ENCODE measurements at regions not wholly inside any gene's neighbourhood (a gene's known extent, or its start where the extent isn't known, plus 50 kb on each side); places are given as distances from the start of the nearest gene placed in this dataset.

DNA sequence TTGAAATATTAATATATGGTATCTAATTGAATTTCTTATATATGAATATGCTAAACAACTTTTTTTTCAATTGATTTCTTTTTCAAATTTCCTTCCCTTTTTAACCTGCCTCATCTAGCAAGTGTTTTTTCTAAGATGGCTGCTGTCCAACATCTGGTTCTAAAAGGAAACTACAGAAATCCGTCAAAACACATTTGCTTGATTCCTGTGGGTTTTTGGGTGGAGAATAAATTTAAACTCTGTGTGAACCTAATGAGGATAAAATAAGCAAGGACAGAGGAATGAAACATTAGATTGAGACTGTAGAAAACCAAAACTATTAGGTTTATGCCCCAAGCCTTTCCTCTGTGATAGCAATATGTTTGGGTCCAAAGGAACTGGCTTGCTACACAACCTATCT, 75.5 kb upstream of the STARD3NL start:
- Histone ChIP-seq H3K36me3 (no peaks in the 10 kb centered on the region), H3K4me3 (no peak overlapping the region), H3K27me3 (no peaks in the 10 kb centered on the region), H3K27ac (no peak overlapping the region), H3K4me2 (no peak overlapping the region), H3K4me1 (no peaks in the 10 kb centered on the region), H3K9me3 (ENCODE audit: low read depth) (no peaks in the 10 kb centered on the region), H4K20me1 (ENCODE audit: low read depth) (no peaks in the 10 kb centered on the region), H3K79me2 (ENCODE audit: low read depth) (no peaks in the 10 kb centered on the region), H3F3A (ENCODE audit: low read depth) (no peaks in the 10 kb centered on the region), H3K9ac (no peak overlapping the region), H2AFZ (replicated peaks) (no peak overlapping the region)
- DNase-seq (ENCODE audit: low spot score) = no peak
- H3K4me3 Mint-ChIP-seq = no peak overlapping the region
- no peak overlapping the region for H3K27ac Mint-ChIP-seq
- H3K4me1 Mint-ChIP-seq = no peaks in the 10 kb centered on the region
- H3K36me3 Mint-ChIP-seq = no peaks in the 10 kb centered on the region
- TF ChIP-seq EZH2phosphoT487 (IDR thresholded peaks at IDR 0.05) (no peak), CTCF (IDR thresholded peaks at IDR 0.05) (no peak), EZH2 (IDR thresholded peaks at IDR 0.05) (no peak)
- H3K9me3 Mint-ChIP-seq = peaks cover 20% of the 10 kb centered on the region
- H3K27me3 Mint-ChIP-seq (ENCODE audit: insufficient read depth, low read depth) = no peaks in the 10 kb centered on the region

- Histone ChIP-seq H2AFZ (replicated peaks) (peak overlapping the region; percentile 23), H3K4me1 (no peaks in the 10 kb centered on the region), H3K9me3 (ENCODE audit: low read depth) (no peaks in the 10 kb centered on the region), H3K4me2 (no peak overlapping the region), H3F3A (ENCODE audit: low read depth) (no peaks in the 10 kb centered on the region), H3K79me2 (ENCODE audit: low read depth) (no peaks in the 10 kb centered on the region), H3K27me3 (no peaks in the 10 kb centered on the region), H4K20me1 (ENCODE audit: low read depth) (no peaks in the 10 kb centered on the region), H3K36me3 (no peaks in the 10 kb centered on the region), H3K9ac (no peak overlapping the region), H3K4me3 (no peak overlapping the region), H3K27ac (no peak overlapping the region)
- no peaks in the 10 kb centered on the region for H3K4me1 Mint-ChIP-seq
- no peak overlapping the region for H3K27ac Mint-ChIP-seq
- no peaks in the 10 kb centered on the region for H3K9me3 Mint-ChIP-seq
- no peaks in the 10 kb centered on the region for H3K36me3 Mint-ChIP-seq
- TF ChIP-seq EZH2 (IDR thresholded peaks at IDR 0.05) (no peak), CTCF (IDR thresholded peaks at IDR 0.05) (peak; percentile 73), EZH2phosphoT487 (IDR thresholded peaks at IDR 0.05) (no peak)
- H3K4me3 Mint-ChIP-seq = no peak overlapping the region
- peak; percentile 58 for DNase-seq (ENCODE audit: low spot score)
- no peaks in the 10 kb centered on the region for H3K27me3 Mint-ChIP-seq (ENCODE audit: insufficient read depth, low read depth)
These were observed 72.1 kb upstream of the STARD3NL start for GRCh38 chr7:38105874-38106483.

DNA sequence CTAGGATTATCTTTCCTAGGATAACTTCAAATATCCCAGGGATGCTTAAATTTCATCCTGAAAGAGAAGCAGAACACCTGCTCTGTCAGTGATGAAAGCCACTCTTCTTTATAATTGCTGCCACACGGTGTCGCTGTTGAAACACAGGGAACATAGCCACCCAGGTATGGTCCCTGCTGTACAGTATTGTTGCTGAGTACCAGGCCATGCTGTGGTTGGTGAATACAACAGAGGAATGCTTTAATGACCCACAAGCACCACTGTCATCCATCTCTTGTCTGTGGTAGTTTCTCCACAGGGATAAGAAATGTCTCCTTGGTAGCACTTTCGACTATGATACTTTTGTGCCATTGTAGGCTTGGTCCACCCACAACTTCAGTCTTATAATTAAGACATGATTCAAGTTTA, 70.6 kb upstream of the STARD3NL start:
- TF ChIP-seq EZH2 (IDR thresholded peaks at IDR 0.05) (no peak), CTCF (IDR thresholded peaks at IDR 0.05) (peak; percentile 94), EZH2phosphoT487 (IDR thresholded peaks at IDR 0.05) (no peak)
- Histone ChIP-seq H3K9me3 (ENCODE audit: low read depth) (no peaks in the 10 kb centered on the region), H3K79me2 (ENCODE audit: low read depth) (no peaks in the 10 kb centered on the region), H4K20me1 (ENCODE audit: low read depth) (no peaks in the 10 kb centered on the region), H3K4me1 (no peaks in the 10 kb centered on the region), H3F3A (ENCODE audit: low read depth) (no peaks in the 10 kb centered on the region), H3K4me3 (no peak overlapping the region), H3K9ac (no peak overlapping the region), H3K36me3 (no peaks in the 10 kb centered on the region), H3K4me2 (no peak overlapping the region), H3K27me3 (no peaks in the 10 kb centered on the region), H3K27ac (no peak overlapping the region), H2AFZ (replicated peaks) (no peak overlapping the region)
- Mint-ChIP-seq H3K4me3 (no peak overlapping the region), H3K4me1 (no peaks in the 10 kb centered on the region), H3K36me3 (no peaks in the 10 kb centered on the region), H3K27me3 (ENCODE audit: insufficient read depth, low read depth) (no peaks in the 10 kb centered on the region), H3K9me3 (no peaks in the 10 kb centered on the region), H3K27ac (no peak overlapping the region)
- peak; percentile 81 for DNase-seq (ENCODE audit: low spot score)

Measured in neural progenitor cell (in vitro differentiated cells).